ENCODE measurements at regions not wholly inside any gene's neighbourhood (a gene's known extent, or its start where the extent isn't known, plus 50 kb on each side); places are given as distances from the start of the nearest gene placed in this dataset.

DNA sequence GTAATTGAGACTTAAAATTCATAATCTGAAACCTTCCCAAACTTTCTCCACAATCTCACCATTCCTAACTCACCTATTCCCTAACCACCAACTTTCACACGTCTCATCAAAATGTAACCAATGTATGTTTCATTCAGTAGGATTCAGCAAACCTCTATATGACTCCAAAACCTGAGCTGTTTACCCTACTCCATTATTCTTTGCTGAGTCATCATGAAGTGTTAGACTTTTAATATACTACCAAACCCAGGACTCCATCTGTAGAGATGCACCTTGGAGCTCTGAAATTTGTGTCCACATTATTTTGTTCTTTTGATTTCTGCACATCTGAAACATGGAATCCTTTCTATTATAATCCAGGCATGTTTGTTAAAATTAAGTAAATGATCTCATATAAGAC lies 727.0 kb upstream of the PIK3C3 start:
- no peak overlapping the region for H3K27ac Mint-ChIP-seq

GRCh38 chr18:41226911-41227310 lies 728.1 kb upstream of the PIK3C3 start:
- H3K27me3 Mint-ChIP-seq (ENCODE audit: low read depth) = no peaks in the 10 kb centered on the region
- peaks cover 18% of the 10 kb centered on the region for H3K9me3 Mint-ChIP-seq
- no peak overlapping the region for H3K4me3 Mint-ChIP-seq
- H3K36me3 Mint-ChIP-seq (ENCODE audit: low read depth) = no peaks in the 10 kb centered on the region
- H3K4me1 Mint-ChIP-seq (ENCODE audit: low read depth) = no peaks in the 10 kb centered on the region
- H3K27ac Mint-ChIP-seq = no peak overlapping the region

More for the DNA sequence above, 727.0 kb upstream of the PIK3C3 start:
- Mint-ChIP-seq H3K9me3 (peaks cover 8% of the 10 kb centered on the region), H3K36me3 (ENCODE audit: low read depth) (no peaks in the 10 kb centered on the region), H3K4me1 (ENCODE audit: low read depth) (no peaks in the 10 kb centered on the region), H3K27me3 (ENCODE audit: low read depth) (no peaks in the 10 kb centered on the region), H3K4me3 (no peak overlapping the region)

DNA sequence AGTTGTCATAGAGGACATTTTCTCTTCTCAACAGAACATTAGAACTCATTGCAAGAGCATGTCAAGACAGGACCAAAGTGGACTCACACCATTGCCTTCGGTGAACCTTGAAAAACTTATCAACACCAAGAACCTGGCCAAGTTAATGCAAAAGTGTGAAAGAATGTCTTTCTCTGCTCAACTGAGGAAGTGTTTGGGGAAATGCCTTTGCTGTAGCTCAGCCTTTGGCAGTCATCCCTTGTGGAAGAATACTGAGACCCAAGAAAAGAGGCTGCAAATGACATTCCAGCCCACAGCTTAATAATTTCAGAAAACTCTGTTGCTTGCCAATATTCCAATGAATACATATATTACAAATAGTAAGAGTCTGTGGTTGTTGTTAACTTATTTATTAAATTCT lies 728.8 kb upstream of the PIK3C3 start:
- H3K27me3 Mint-ChIP-seq (ENCODE audit: low read depth) = no peaks in the 10 kb centered on the region
- peaks cover 18% of the 10 kb centered on the region for H3K9me3 Mint-ChIP-seq
- no peaks in the 10 kb centered on the region for H3K36me3 Mint-ChIP-seq (ENCODE audit: low read depth)
- H3K4me3 Mint-ChIP-seq = no peak overlapping the region
- no peaks in the 10 kb centered on the region for H3K4me1 Mint-ChIP-seq (ENCODE audit: low read depth)
- no peak overlapping the region for H3K27ac Mint-ChIP-seq

- H3K36me3 Mint-ChIP-seq (ENCODE audit: low read depth) = no peaks in the 10 kb centered on the region
- H3K4me1 Mint-ChIP-seq (ENCODE audit: low read depth) = no peaks in the 10 kb centered on the region
These were observed 738.6 kb upstream of the PIK3C3 start for GRCh38 chr18:41216341-41217003.

DNA sequence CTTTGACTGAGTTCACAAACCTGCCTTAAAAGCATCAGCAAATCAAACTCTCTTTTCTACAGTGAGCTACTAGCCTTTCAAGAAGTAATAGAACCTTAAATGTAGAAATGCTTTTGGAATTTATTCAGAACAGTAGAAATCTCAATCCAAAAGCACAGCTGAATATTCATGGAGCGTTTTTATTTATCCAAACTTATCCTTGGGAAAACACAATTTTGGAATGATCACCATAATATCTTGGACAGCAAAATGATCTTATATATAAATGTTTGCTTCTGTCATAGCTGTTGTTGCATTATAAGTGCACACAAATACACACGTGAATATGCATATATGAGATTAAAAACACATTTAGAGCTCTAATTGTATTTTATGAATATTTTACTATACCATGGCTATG lies 747.3 kb upstream of the PIK3C3 start:
- Mint-ChIP-seq H3K36me3 (ENCODE audit: low read depth) (no peaks in the 10 kb centered on the region), H3K4me1 (ENCODE audit: low read depth) (no peaks in the 10 kb centered on the region), H3K27me3 (ENCODE audit: low read depth) (no peaks in the 10 kb centered on the region), H3K9me3 (peaks cover 22% of the 10 kb centered on the region), H3K4me3 (no peak overlapping the region), H3K27ac (no peak overlapping the region)

More at GRCh38 chr18:41216341-41217003, 738.6 kb upstream of the PIK3C3 start:
- Mint-ChIP-seq H3K27me3 (ENCODE audit: low read depth) (no peaks in the 10 kb centered on the region), H3K4me3 (no peak overlapping the region), H3K27ac (no peak overlapping the region), H3K9me3 (peaks cover 10% of the 10 kb centered on the region)

GRCh38 chr18:41206341-41206830 lies 748.6 kb upstream of the PIK3C3 start:
- Mint-ChIP-seq H3K9me3 (peaks cover 16% of the 10 kb centered on the region), H3K4me1 (ENCODE audit: low read depth) (no peaks in the 10 kb centered on the region), H3K27ac (no peak overlapping the region), H3K36me3 (ENCODE audit: low read depth) (no peaks in the 10 kb centered on the region), H3K4me3 (no peak overlapping the region), H3K27me3 (ENCODE audit: low read depth) (no peaks in the 10 kb centered on the region)

GRCh38 chr18:41199212-41199611 lies 755.8 kb upstream of the PIK3C3 start:
- Mint-ChIP-seq H3K4me1 (ENCODE audit: low read depth) (no peaks in the 10 kb centered on the region), H3K27ac (no peak overlapping the region), H3K9me3 (peaks cover 5% of the 10 kb centered on the region), H3K36me3 (ENCODE audit: low read depth) (no peaks in the 10 kb centered on the region), H3K27me3 (ENCODE audit: low read depth) (no peaks in the 10 kb centered on the region), H3K4me3 (no peak overlapping the region)

DNA sequence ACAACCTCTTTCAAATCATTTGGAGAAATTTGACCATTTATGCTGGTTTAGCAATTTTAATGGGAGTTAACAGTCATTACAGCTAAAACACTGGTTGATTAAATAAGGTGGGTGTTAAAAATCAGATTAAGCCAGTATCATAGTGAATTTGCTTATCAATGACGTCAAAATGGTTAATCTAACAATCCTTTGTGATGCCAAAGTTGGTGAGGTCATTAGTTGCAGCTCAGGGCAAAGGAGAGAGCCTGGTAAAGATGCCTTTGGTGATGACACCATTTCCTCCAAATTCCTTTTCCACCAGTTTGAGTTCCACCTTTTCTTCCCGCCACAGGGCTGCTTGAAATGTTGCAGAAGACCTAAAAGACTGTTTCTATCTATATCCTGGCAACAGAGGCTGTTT lies 757.1 kb upstream of the PIK3C3 start:
- Mint-ChIP-seq H3K4me3 (no peak overlapping the region), H3K27me3 (ENCODE audit: low read depth) (no peaks in the 10 kb centered on the region), H3K36me3 (ENCODE audit: low read depth) (no peaks in the 10 kb centered on the region), H3K9me3 (peaks cover 5% of the 10 kb centered on the region), H3K27ac (no peak overlapping the region), H3K4me1 (ENCODE audit: low read depth) (no peaks in the 10 kb centered on the region)

- Mint-ChIP-seq H3K9me3 (peaks cover 17% of the 10 kb centered on the region), H3K27ac (no peak overlapping the region), H3K27me3 (ENCODE audit: low read depth) (no peaks in the 10 kb centered on the region), H3K4me3 (no peak overlapping the region), H3K36me3 (ENCODE audit: low read depth) (no peaks in the 10 kb centered on the region), H3K4me1 (ENCODE audit: low read depth) (no peaks in the 10 kb centered on the region)
These were observed 784.7 kb upstream of the PIK3C3 start for GRCh38 chr18:41170346-41170745.

GRCh38 chr18:41165625-41166024 lies 789.4 kb upstream of the PIK3C3 start:
- H3K4me1 Mint-ChIP-seq (ENCODE audit: low read depth) = no peaks in the 10 kb centered on the region
- H3K9me3 Mint-ChIP-seq = peaks cover 20% of the 10 kb centered on the region
- H3K36me3 Mint-ChIP-seq (ENCODE audit: low read depth) = no peaks in the 10 kb centered on the region
- no peak overlapping the region for H3K27ac Mint-ChIP-seq
- no peaks in the 10 kb centered on the region for H3K27me3 Mint-ChIP-seq (ENCODE audit: low read depth)
- no peak overlapping the region for H3K4me3 Mint-ChIP-seq

GRCh38 chr18:41162781-41163180 lies 792.3 kb upstream of the PIK3C3 start:
- no peak overlapping the region for H3K27ac Mint-ChIP-seq
- no peaks in the 10 kb centered on the region for H3K4me1 Mint-ChIP-seq (ENCODE audit: low read depth)
- H3K4me3 Mint-ChIP-seq = no peak overlapping the region
- H3K27me3 Mint-ChIP-seq (ENCODE audit: low read depth) = no peaks in the 10 kb centered on the region
- H3K9me3 Mint-ChIP-seq = peaks cover 11% of the 10 kb centered on the region
- H3K36me3 Mint-ChIP-seq (ENCODE audit: low read depth) = no peaks in the 10 kb centered on the region

GRCh38 chr18:41162191-41162590 lies 792.8 kb upstream of the PIK3C3 start:
- peaks cover 11% of the 10 kb centered on the region for H3K9me3 Mint-ChIP-seq
- no peaks in the 10 kb centered on the region for H3K27me3 Mint-ChIP-seq (ENCODE audit: low read depth)
- H3K4me1 Mint-ChIP-seq (ENCODE audit: low read depth) = no peaks in the 10 kb centered on the region
- H3K27ac Mint-ChIP-seq = no peak overlapping the region
- H3K36me3 Mint-ChIP-seq (ENCODE audit: low read depth) = no peaks in the 10 kb centered on the region
- no peak overlapping the region for H3K4me3 Mint-ChIP-seq

- Mint-ChIP-seq H3K9me3 (no peaks in the 10 kb centered on the region), H3K4me3 (no peak overlapping the region), H3K27me3 (ENCODE audit: low read depth) (no peaks in the 10 kb centered on the region), H3K27ac (no peak overlapping the region), H3K4me1 (ENCODE audit: low read depth) (no peaks in the 10 kb centered on the region), H3K36me3 (ENCODE audit: low read depth) (no peaks in the 10 kb centered on the region)
These were observed 798.9 kb upstream of the PIK3C3 start for GRCh38 chr18:41155910-41156851.

GRCh38 chr18:41155025-41155424 lies 800.0 kb upstream of the PIK3C3 start:
- Mint-ChIP-seq H3K4me1 (ENCODE audit: low read depth) (no peaks in the 10 kb centered on the region), H3K27ac (no peak overlapping the region), H3K36me3 (ENCODE audit: low read depth) (no peaks in the 10 kb centered on the region), H3K4me3 (no peak overlapping the region), H3K9me3 (no peaks in the 10 kb centered on the region), H3K27me3 (ENCODE audit: low read depth) (no peaks in the 10 kb centered on the region)

DNA sequence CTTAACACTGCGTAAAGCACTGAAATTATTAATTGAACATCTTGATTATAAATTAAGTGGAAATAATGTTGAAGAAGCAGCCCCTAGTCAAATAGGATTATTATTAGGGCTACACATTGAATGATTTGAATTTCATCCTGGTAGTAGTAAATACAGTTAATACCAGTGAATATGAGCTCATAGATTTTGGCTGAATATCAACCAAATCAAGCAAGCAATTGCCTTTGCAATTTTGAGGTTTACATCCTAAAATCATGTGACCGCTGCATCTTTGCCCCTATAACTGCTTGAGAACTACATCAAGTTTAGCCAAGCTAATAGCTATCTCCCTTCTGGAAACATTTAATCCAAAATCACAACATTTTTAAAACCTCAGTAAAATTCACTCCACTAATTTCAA lies 801.2 kb upstream of the PIK3C3 start:
- no peak overlapping the region for H3K27ac Mint-ChIP-seq
- no peaks in the 10 kb centered on the region for H3K9me3 Mint-ChIP-seq
- no peaks in the 10 kb centered on the region for H3K27me3 Mint-ChIP-seq (ENCODE audit: low read depth)
- no peaks in the 10 kb centered on the region for H3K36me3 Mint-ChIP-seq (ENCODE audit: low read depth)
- no peak overlapping the region for H3K4me3 Mint-ChIP-seq
- H3K4me1 Mint-ChIP-seq (ENCODE audit: low read depth) = no peaks in the 10 kb centered on the region

Data from T-helper 1 cell treated with Interleukin-12 subunit alpha and Interleukin-12 subunit beta and Interleukin-4 antibody, amounts not matched to agents 30 μg/mL and 1 μg/mL, for 36 hours (primary cell).